Kidney tubule cell (primary cell): ENCODE measurements at regions not wholly inside any gene's neighbourhood (a gene's known extent, or its start where the extent isn't known, plus 50 kb on each side); places are given as distances from the start of the nearest gene placed in this dataset.

Experiments used
- DNase-seq: peaks from one replicate; pipeline ENCODE4 v3.0.0-alpha.2; 2018; ENCODE audit warnings: low spot score

- no peak for DNase-seq
Measured at GRCh38 chr6:54991761-54992330, 145.3 kb downstream of the FAM83B start.

GRCh38 chr6:54992789-54993188, 146.2 kb downstream of the FAM83B start:
- peak; percentile 46 for DNase-seq

DNA sequence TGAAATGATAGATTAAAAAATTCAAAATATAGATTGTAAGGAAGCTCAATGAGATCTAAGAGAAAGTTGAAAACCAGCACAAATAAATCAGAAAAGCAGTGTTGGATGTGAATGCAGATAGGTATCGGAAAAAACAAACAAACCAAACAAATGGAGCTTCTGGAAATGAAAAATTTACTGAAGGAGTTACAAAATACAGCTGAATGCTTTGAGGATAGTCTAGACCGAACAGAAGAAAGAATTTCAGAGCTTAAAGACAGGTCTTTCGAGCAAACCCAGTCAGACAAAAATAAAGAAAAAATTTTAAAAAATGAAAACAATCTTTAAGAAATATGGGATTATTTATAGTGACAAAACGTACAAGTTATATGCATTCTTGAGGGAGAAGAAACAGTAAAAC, 146.7 kb downstream of the FAM83B start:
- no peak for DNase-seq

DNA sequence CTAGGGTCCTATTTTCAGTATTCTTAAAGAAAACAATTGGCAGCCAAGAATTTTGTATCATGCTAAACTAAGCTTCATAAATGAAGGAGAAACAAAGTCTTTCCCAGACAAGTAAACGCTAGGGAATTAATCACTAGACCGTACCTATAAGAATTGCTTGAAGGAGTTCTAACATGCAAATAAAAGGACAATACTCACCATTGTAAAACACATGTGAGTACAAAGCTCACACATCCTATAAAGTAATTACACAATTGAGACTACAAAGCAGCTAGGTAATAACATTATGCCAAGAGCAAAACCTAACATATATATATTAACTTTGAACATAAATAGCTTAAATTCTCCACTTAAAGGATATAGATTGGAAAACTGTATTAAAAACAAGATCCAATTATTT, 147.4 kb downstream of the FAM83B start:
- no peak for DNase-seq

DNA sequence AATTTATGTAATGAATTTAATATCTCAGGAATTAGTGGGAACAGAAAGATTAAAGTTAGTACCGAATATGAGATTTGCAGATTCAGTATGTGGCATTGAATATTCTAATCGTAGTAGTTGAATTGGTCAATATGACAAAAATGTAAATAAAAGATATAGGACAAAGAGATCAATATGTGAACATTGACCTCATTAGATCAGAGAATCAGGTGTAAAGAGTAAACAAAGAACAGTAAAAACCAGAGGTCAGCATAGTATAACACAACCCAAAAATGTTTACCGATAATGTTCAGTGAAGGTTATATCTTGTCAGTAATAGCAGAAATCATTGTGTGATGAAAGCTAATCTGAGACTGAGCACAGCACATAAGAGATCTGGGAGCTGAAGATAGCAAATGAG, 152.0 kb downstream of the FAM83B start:
- DNase-seq, result no peak

DNA sequence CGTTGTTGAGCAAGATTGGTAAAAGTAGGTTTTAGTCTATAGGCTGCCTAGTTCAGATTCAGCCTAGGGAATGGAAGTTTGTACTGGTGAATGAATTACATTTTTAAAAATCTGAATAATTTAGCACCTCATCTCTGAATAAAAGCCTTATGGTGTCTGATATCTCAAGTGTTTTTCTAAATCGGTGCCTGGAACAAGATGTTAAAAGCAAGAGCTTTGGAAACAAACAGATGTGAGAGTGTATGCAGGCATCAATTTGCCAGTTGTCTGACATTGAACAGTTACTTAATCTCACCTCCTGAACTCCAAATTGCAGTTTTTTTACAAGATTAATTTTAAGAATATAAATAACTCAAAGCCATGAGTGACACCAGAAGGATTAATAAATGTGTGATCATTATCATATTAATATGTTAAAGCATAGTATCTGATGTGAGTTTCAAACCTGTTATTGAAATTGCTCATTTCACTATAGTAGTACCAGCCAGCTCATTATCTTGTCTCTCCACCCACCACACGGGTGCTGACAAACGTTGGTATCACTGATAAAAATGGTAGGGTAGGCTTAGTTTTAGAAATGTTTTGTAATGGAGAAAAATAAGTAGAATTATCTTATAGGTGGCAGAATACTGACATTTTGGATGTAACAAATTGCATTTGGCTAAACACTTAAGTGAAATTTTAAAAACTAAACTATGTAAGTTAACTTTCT, 157.3 kb downstream of the FAM83B start:
- no peak for DNase-seq

DNA sequence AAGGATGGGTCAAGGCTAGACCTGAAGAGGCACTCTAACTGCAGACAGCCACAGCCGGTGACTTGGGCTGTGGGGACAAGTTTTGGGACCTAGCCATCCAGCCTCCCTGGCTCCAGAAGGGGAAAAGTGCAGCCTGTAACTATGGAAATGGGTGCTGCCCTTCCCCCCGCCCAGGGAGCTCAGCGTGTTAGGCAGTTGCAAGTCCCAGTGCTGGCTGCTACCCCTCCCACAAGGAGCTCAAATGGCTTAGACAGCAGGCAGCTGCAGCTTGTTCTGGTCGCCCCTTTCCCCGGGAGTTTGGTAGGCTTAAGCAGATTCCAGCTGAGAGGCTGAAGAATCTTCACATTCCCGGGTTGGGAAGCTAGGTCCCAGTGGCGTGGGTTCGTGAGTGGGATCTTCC, 162.6 kb downstream of the FAM83B start:
- no peak for DNase-seq

DNA sequence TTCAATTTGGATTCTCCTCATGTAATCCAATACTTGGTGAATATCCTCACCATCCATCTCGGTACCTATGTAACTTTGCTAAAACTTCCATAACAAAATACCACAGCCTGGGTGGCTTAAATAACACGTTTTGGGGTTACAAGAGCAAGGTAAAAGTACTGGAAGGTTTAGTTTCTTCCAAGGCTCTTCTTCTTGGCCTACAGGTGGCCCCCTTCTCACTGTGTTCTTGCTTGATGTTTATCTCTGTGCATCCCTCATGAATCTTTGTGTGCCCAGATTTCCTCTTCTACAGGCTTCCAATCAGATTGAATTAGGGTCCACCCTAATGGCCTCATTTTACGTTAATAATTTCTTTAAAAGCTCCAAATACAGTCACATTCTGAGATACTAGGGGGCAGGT, 163.3 kb upstream of the HCRTR2 start:
- DNase-seq, result no peak

DNA sequence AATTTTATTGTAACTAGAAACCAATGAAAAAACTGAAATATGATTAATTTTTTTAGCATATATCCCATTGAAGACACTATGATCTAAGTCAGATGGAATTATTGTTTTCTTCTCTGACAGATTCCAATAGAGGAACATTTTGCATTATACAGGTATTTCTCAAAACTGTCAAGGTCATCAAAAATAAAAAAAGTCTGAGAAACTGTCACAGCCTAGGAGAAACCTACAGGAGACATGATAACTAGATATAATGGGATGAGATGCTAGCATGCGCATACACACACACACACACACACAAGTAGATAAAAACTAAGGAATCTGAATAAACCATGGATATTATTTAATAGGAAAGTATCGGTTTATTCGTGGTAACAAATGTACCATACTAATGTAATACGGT, 161.9 kb upstream of the HCRTR2 start:
- DNase-seq, result no peak

DNA sequence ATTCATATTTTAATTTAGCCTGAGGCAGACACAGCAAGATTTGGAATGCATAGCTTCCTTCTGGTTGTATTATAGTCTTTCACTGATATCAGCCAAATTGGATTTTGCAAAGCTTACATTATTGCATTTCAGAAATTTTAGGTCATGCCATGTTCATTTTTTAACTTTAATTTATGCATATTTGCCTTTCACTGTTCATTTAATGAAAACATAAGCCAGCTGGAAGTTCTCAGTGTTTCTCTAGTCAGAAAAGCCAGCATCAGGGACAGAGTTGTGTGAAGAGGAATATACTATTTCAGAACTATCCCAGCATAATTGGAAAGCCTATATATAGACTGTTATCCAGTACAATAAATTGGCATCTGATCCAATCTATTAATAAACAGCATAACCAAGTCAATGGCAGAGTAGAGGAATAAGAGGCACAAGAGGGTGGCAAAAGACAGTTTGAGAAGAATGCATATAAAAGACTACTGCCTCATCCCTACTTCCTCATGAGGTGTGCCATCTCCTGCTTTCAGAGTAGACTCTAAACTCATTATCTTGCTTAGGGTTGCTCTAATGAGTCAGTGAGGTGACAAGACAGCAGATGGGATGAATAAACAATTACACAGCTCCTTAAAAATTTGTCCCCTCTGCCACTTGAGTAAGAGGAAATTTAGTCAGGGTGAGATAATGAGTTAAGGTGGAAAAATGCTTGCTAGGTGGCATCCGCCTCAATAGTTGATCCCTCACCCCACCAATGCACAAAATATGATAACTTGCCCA, 159.8 kb upstream of the HCRTR2 start:
- DNase-seq, result peak; percentile 63

- no peak for DNase-seq
Measured at GRCh38 chr6:55016261-55016660, 158.1 kb upstream of the HCRTR2 start.

DNA sequence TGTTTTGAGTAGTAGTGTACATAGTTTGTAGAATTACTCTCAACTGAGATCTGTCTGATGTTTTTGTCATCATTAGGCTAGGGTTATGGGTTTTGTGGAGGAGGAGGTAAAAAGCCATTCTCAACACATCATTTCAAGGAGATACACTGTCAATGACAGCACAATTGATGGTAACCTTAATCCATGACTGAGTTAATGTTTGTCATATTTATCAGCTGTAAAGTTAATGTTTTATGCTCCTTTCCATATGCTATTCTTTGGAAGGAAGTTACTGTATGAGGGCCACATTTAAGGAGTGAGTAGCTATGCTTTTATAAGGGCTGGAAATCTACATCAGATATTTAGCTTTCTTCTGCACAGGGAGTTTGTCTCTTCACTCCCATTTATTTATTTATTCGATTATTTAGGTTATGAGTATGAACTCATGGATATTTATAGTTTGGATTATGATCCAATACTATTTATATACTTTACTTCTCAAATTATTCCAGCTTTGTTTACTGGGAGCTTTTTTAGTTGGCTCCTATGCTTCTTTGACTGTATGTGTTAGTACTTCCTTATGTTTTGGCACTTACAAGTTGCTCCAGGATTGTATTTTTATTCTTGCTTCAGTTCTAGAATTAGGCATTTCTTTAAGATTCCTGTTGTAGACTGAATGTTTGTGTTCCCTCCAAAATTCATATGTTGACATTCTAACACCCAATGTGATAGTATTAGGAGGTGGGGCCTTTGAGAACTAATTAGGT, 156.6 kb upstream of the HCRTR2 start:
- no peak for DNase-seq

DNA sequence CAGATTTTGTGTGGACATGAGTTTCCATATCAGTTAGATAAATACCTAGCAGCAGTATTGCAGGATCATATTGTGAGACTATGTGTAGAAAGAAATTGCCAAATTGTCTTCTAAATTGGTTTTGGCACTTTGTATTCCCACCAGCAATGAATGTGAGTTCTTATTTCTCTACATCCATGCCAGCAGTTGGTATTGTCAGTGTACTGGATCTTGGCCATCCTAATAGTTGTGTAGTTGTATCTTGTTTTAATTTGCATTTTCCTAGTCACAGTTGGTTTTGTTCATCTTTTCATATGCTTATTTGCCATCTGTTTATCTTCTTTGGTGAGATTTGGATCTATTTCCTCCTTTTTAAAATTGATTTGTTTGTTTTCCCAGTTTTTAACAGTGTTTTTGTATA, 154.7 kb upstream of the HCRTR2 start:
- DNase-seq, result no peak

- no peak for DNase-seq
Measured at GRCh38 chr6:55023230-55023629, 151.1 kb upstream of the HCRTR2 start.

DNA sequence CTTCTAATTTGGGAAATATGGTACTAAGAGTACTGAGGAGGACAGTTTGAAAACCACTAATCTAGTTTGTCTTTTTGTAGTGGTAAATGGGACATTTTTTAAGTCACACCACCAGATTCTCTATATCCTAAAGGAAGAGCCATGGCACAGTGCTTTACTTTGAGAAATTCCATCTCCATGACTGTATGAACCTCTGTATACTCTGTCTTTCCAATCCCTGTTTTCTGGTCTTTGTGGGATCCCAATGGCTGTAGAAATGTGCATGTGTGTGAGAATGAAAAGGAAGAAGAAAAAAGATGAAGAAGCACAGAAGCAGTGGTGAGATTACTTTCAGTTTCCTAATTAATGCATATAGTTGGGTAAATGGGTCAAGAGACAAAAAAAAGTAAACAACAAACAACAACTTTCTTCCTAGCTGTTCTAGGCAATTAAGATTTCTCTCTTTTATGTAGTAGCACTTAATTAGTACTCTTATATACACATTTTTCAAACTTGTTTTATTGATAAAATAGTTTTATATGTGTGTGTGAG, 141.2 kb upstream of the HCRTR2 start:
- no peak for DNase-seq

- DNase-seq, result no peak
Measured at GRCh38 chr6:55034752-55035151, 139.6 kb upstream of the HCRTR2 start.

- peak; percentile 41 for DNase-seq
Measured at GRCh38 chr6:55040102-55040848, 134.0 kb upstream of the HCRTR2 start.

DNA sequence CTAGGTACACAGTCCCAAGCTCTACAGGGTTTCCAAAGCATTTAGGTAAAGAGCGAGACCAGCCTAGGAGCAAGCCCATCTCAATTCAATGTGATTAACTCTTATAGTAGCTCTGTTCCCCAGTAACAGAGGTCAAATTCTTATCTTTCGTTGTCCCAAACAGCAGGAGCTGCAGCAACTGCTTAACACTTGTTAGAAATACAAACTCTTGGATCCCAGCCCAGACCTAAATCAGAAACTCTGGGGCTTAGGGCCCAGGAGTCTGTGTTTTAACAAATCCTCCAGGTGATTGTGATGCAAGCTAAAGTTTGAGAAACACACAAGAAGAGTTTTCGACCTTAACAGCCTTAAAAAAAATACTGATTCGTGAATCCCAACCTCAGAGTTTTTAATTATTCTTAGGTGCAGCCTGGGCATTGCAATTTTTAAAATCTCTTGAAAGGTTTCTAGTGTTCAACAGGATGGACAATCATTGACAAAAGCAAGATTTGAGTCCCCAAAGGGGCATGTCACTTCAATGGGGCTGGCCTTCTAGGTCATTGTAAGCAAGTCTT, 127.4 kb upstream of the HCRTR2 start:
- no peak for DNase-seq

DNA sequence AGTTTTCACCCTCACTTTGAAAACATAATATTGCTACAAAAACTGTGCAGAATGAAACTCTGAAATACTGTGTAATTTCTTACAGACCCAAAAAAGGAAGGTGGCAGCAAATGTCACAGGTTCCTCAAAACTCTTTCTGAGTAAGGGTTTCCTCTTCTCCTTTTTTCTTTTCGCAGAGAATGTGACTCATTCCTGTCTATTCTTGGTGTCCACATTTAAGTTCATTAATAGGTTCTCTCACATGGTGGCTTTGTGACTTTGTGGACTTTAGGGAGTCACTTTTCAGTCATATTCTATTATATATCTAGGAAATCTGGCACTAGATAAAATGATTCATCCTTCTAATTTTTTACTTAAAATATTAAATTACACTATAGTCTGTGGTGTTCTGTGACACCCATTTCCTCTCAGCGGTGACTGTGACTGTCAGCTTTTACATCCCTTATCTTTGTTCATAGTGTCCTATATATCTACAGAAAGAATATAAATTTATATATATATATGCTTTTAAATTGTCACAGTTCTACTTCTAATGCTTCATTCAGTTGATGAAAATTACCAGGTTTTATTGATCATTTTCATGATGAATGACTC, 126.8 kb upstream of the HCRTR2 start:
- no peak for DNase-seq

- DNase-seq, result no peak
Measured at GRCh38 chr6:55049866-55050265, 124.4 kb upstream of the HCRTR2 start.

- no peak for DNase-seq
Measured at GRCh38 chr6:55052846-55053245, 121.5 kb upstream of the HCRTR2 start.
